Embryonic facial prominence (tissue), 1 donor: ENCODE measurements at regions not wholly inside any gene's neighbourhood (a gene's known extent, or its start where the extent isn't known, plus 50 kb on each side); places are given as distances from the start of the nearest gene placed in this dataset.

Source experiments
- DNase-seq: peaks from one replicate; pipeline ENCODE4 v3.0.0-alpha.2; 2016; ENCODE audit errors: extremely low spot score

- no peak for DNase-seq
These were observed 531.1 kb upstream of the SLIT2 start for GRCh38 chr4:19720610-19721009.

GRCh38 chr4:19720190-19720589 is 531.5 kb upstream of the SLIT2 start:
- no peak for DNase-seq

- no peak for DNase-seq
These were observed 539.8 kb upstream of the SLIT2 start for GRCh38 chr4:19711871-19712270.

- DNase-seq: no peak
These were observed 543.8 kb upstream of the SLIT2 start for GRCh38 chr4:19707876-19708275.

GRCh38 chr4:19703391-19703790 is 548.3 kb upstream of the SLIT2 start:
- DNase-seq: no peak

- no peak for DNase-seq
These were observed 550.7 kb upstream of the SLIT2 start for GRCh38 chr4:19700992-19701391.

GRCh38 chr4:19698961-19699360 is 552.7 kb upstream of the SLIT2 start:
- no peak for DNase-seq

- no peak for DNase-seq
These were observed 556.9 kb upstream of the SLIT2 start for GRCh38 chr4:19694812-19695211.

GRCh38 chr4:19693936-19694570 is 557.7 kb upstream of the SLIT2 start:
- DNase-seq: no peak

- DNase-seq: no peak
These were observed 562.2 kb upstream of the SLIT2 start for GRCh38 chr4:19689511-19689910.

GRCh38 chr4:19686456-19686855 is 565.2 kb upstream of the SLIT2 start:
- no peak for DNase-seq

GRCh38 chr4:19684084-19684483 is 567.6 kb upstream of the SLIT2 start:
- no peak for DNase-seq

GRCh38 chr4:19683426-19683825 is 568.3 kb upstream of the SLIT2 start:
- no peak for DNase-seq

- no peak for DNase-seq
These were observed 574.5 kb upstream of the SLIT2 start for GRCh38 chr4:19677211-19677610.

GRCh38 chr4:19675172-19675811 is 576.4 kb upstream of the SLIT2 start:
- no peak for DNase-seq

GRCh38 chr4:19659101-19659500 is 592.6 kb upstream of the SLIT2 start:
- DNase-seq: no peak

GRCh38 chr4:19657856-19658255 is 593.8 kb upstream of the SLIT2 start:
- no peak for DNase-seq

- no peak for DNase-seq
These were observed 596.0 kb upstream of the SLIT2 start for GRCh38 chr4:19655666-19656065.

- no peak for DNase-seq
These were observed 600.5 kb upstream of the SLIT2 start for GRCh38 chr4:19650903-19651864.

GRCh38 chr4:19645589-19645988 is 606.1 kb upstream of the SLIT2 start:
- DNase-seq: no peak

- no peak for DNase-seq
These were observed 615.3 kb upstream of the SLIT2 start for GRCh38 chr4:19636451-19636850.

- no peak for DNase-seq
These were observed 619.9 kb upstream of the SLIT2 start for GRCh38 chr4:19631814-19632213.

GRCh38 chr4:19623866-19624265 is 627.8 kb upstream of the SLIT2 start:
- DNase-seq: no peak
